Vagina (tissue), 2 donors: ENCODE measurements at regions not wholly inside any gene's neighbourhood (a gene's known extent, or its start where the extent isn't known, plus 50 kb on each side); places are given as distances from the start of the nearest gene placed in this dataset.

Source experiments
- POLR2A ChIP-seq, 2 donors: fragments of 450-650 bp; IDR thresholded peaks; one replicate each; pipeline ENCODE4 v1.6.1; 2017; ENCODE audit warnings: antibody characterized with exemption in 2 of 2, mild to moderate bottlenecking in 2 of 2, moderate library complexity in 2 of 2
- POLR2AphosphoS5 ChIP-seq, 2 donors: sonication (generic); formaldehyde crosslinking; IDR thresholded peaks; one replicate each; pipeline ENCODE4 v1.9.0; 2017; ENCODE audit warnings: antibody characterized with exemption in 2 of 2, mild to moderate bottlenecking in 2 of 2, low read depth in 1 of 2; ENCODE audit not compliant: insufficient read depth in 1 of 2
- TF ChIP-seq, protein P1 (sequence below), 3 experiments: fragments of 450-650 bp in 2 of 3; fragments of 200-600 bp in 1 of 3; sonication (generic) in 1 of 3; IDR thresholded peaks; one replicate each; pipeline ENCODE4 v1.5.1; 2017 to 2019; ENCODE audit warnings: antibody characterized with exemption in 3 of 3, mild to moderate bottlenecking in 2 of 3, moderate library complexity in 2 of 3

DNA sequence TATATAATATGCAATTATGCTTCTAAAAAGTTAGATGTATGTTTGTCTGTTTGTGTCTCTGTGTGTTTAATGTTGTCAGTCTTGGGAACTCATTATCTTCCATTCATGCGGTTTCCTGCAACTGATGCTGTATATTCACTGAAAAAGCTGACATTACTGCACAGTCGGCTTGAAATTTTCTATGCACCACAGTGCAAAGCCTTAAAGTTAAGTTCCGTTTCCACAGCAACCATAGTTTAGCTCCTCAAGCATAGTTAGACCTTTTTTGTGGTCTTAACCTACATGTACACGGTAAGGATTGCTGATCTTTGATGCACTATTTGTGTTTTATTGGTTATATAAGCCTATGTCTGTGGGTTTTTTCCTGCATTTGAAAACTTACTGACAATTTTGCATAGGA is 309.4 kb downstream of the KCNC2 start:
- TF ChIP-seq, protein P1, sequence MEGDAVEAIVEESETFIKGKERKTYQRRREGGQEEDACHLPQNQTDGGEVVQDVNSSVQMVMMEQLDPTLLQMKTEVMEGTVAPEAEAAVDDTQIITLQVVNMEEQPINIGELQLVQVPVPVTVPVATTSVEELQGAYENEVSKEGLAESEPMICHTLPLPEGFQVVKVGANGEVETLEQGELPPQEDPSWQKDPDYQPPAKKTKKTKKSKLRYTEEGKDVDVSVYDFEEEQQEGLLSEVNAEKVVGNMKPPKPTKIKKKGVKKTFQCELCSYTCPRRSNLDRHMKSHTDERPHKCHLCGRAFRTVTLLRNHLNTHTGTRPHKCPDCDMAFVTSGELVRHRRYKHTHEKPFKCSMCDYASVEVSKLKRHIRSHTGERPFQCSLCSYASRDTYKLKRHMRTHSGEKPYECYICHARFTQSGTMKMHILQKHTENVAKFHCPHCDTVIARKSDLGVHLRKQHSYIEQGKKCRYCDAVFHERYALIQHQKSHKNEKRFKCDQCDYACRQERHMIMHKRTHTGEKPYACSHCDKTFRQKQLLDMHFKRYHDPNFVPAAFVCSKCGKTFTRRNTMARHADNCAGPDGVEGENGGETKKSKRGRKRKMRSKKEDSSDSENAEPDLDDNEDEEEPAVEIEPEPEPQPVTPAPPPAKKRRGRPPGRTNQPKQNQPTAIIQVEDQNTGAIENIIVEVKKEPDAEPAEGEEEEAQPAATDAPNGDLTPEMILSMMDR (IDR thresholded peaks at IDR 0.05): no peak
- no peak for TF ChIP-seq POLR2A (IDR thresholded peaks at IDR 0.05)
- TF ChIP-seq POLR2AphosphoS5 (IDR thresholded peaks at IDR 0.05; ENCODE audit: insufficient read depth in 1 of 2, low read depth in 1 of 2): no peak
